Suprapubic skin (tissue), 4 donors: ENCODE measurements at regions not wholly inside any gene's neighbourhood (a gene's known extent, or its start where the extent isn't known, plus 50 kb on each side); places are given as distances from the start of the nearest gene placed in this dataset.

Experiments used
- CTCF ChIP-seq, 2 donors: fragments of 200-600 bp in 1 of 2; fragments of 450-650 bp in 1 of 2; sonication (generic) in 1 of 2; IDR thresholded peaks; one replicate each; pipeline ENCODE4 v1.5.1; 2016 to 2019; ENCODE audit warnings: antibody characterized with exemption in 2 of 2, mild to moderate bottlenecking in 1 of 2, moderate library complexity in 1 of 2
- EP300 ChIP-seq: sonication (generic); formaldehyde crosslinking; IDR thresholded peaks from one replicate; pipeline ENCODE4 v1.6.1; 2017; ENCODE audit warnings: antibody characterized with exemption
- POLR2A ChIP-seq, 2 donors: fragments of 450-650 bp; IDR thresholded peaks; one replicate each; pipeline ENCODE4 v1.6.1; 2017; ENCODE audit warnings: antibody characterized with exemption in 2 of 2, mild to moderate bottlenecking in 2 of 2, moderate library complexity in 2 of 2
- POLR2AphosphoS5 ChIP-seq, 3 donors: sonication (generic); formaldehyde crosslinking; IDR thresholded peaks; one replicate each; pipeline ENCODE4 v1.6.1; 2017; ENCODE audit warnings: antibody characterized with exemption in 3 of 3

- TF ChIP-seq EP300 (no peak), POLR2A (IDR thresholded peaks at IDR 0.05) (no peak), CTCF (IDR thresholded peaks at IDR 0.05) (no peak), POLR2AphosphoS5 (IDR thresholded peaks at IDR 0.05) (no peak)
Observed at GRCh38 chr2:501130-501529, 176.1 kb downstream of the TMEM18 start.
